GM23248 (cell line): ENCODE measurements at regions not wholly inside any gene's neighbourhood (a gene's known extent, or its start where the extent isn't known, plus 50 kb on each side); places are given as distances from the start of the nearest gene placed in this dataset.

Experiments
- EZH2 ChIP-seq: fragments of 200-600 bp; sonication (generic); IDR thresholded peaks from 2 replicates; pipeline ENCODE4 v1.6.1; 2018; ENCODE audit warnings: antibody characterized with exemption, mild to moderate bottlenecking; ENCODE audit not compliant: insufficient read depth, poor library complexity, severe bottlenecking
- EZH2phosphoT487 ChIP-seq: fragments of 200-600 bp; sonication (generic); IDR thresholded peaks from 2 replicates; pipeline ENCODE4 v1.6.1; 2018; ENCODE audit warnings: antibody characterized with exemption, moderate library complexity, mild to moderate bottlenecking, low read depth; ENCODE audit not compliant: insufficient read depth

GRCh38 chrX:142637206-142637605 is 388.5 kb upstream of the SPANXN4 start:
- TF ChIP-seq EZH2: no peak
- TF ChIP-seq EZH2phosphoT487: no peak
